GM21381 (cell line): ENCODE measurements at regions not wholly inside any gene's neighbourhood (a gene's known extent, or its start where the extent isn't known, plus 50 kb on each side); places are given as distances from the start of the nearest gene placed in this dataset.

Source experiments
- ATAC-seq: cut with Tn5 transposase; IDR thresholded peaks from one replicate; pipeline ENCODE4 v1.9.1; 2021; ENCODE audit warnings: mild to moderate bottlenecking, moderate library complexity; ENCODE audit not compliant: unreplicated experiment

GRCh38 chr1:98088381-98088780, 167.5 kb upstream of the DPYD start:
- no peak for ATAC-seq

- no peak for ATAC-seq
Measured at GRCh38 chr1:98086796-98087441, 166.1 kb upstream of the DPYD start.

GRCh38 chr1:98086156-98086555, 165.3 kb upstream of the DPYD start:
- no peak for ATAC-seq

- no peak for ATAC-seq
Measured at GRCh38 chr1:98084188-98084587, 163.4 kb upstream of the DPYD start.

- ATAC-seq, result no peak
Measured at GRCh38 chr1:98081944-98082343, 161.1 kb upstream of the DPYD start.

GRCh38 chr1:98078596-98078995, 157.8 kb upstream of the DPYD start:
- ATAC-seq, result no peak

GRCh38 chr1:98077691-98078090, 156.9 kb upstream of the DPYD start:
- ATAC-seq, result no peak

GRCh38 chr1:98075626-98076025, 154.8 kb upstream of the DPYD start:
- no peak for ATAC-seq

- no peak for ATAC-seq
Measured at GRCh38 chr1:98073823-98074222, 153.0 kb upstream of the DPYD start.

- ATAC-seq, result no peak
Measured at GRCh38 chr1:98073106-98073505, 152.3 kb upstream of the DPYD start.

- no peak for ATAC-seq
Measured at GRCh38 chr1:98072047-98072446, 151.2 kb upstream of the DPYD start.

GRCh38 chr1:98068016-98068415, 147.2 kb upstream of the DPYD start:
- ATAC-seq, result no peak

- ATAC-seq, result no peak
Measured at GRCh38 chr1:98066911-98067310, 146.1 kb upstream of the DPYD start.

- no peak for ATAC-seq
Measured at GRCh38 chr1:98059620-98060019, 138.8 kb upstream of the DPYD start.

- ATAC-seq, result no peak
Measured at GRCh38 chr1:98058676-98059075, 137.8 kb upstream of the DPYD start.

GRCh38 chr1:98057236-98057910, 136.5 kb upstream of the DPYD start:
- no peak for ATAC-seq

GRCh38 chr1:98056781-98057180, 135.9 kb upstream of the DPYD start:
- ATAC-seq, result no peak

- ATAC-seq, result no peak
Measured at GRCh38 chr1:98055457-98055856, 134.6 kb upstream of the DPYD start.

GRCh38 chr1:98054786-98055185, 134.0 kb upstream of the DPYD start:
- no peak for ATAC-seq

GRCh38 chr1:98054367-98054701, 133.5 kb upstream of the DPYD start:
- ATAC-seq, result no peak

GRCh38 chr1:98053471-98054366, 132.9 kb upstream of the DPYD start:
- ATAC-seq, result peak; percentile 95
